Activated naive CD8-positive, alpha-beta T cell (primary cell): ENCODE measurements at regions not wholly inside any gene's neighbourhood (a gene's known extent, or its start where the extent isn't known, plus 50 kb on each side); places are given as distances from the start of the nearest gene placed in this dataset.
"Not testable (repeated sequence)": the region's sequence is repeated elsewhere in the genome, so short reads cannot be mapped to it uniquely, and the experiment has no call there.

Experiments used
- H3K27ac Mint-ChIP-seq: one replicate; pipeline ENCODE4 v1.8.0; 2021; ENCODE audit warnings: mixed read lengths
- H3K27me3 Mint-ChIP-seq: one replicate; pipeline ENCODE4 v1.8.0; 2021; ENCODE audit warnings: mixed read lengths
- H3K36me3 Mint-ChIP-seq: one replicate; pipeline ENCODE4 v1.8.0; 2021; ENCODE audit warnings: mixed read lengths
- H3K4me1 Mint-ChIP-seq: one replicate; pipeline ENCODE4 v1.8.0; 2021; ENCODE audit warnings: low read depth, mixed read lengths
- H3K4me3 Mint-ChIP-seq: one replicate; pipeline ENCODE4 v1.8.0; 2021; ENCODE audit warnings: mild to moderate bottlenecking, mixed read lengths
- H3K9me3 Mint-ChIP-seq: one replicate; pipeline ENCODE4 v1.8.0; 2021; ENCODE audit warnings: low read depth, mixed read lengths

DNA sequence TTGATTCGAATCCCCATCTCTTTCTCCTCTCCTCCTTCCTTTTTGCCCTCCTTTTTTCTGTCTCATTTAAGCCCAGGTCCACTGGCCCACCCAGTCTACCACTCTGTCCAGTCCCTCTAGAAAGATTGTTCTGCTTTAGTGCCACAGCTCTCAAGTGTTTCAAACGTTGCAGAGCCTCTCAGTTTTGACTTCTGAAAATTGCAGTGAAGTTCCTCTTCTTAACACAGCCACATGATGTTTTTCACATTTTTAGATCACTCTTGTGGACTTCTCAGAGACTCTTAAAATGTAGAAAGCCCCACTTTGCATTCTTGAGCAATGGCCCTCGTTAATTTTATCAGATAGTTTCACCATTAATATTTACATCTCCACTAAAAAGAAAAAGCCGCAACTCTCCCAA lies 253.1 kb downstream of the HAPSTR1 start:
- Mint-ChIP-seq H3K4me3 (no peak overlapping the region), H3K27me3 (peaks cover 3% of the 10 kb centered on the region), H3K9me3 (peaks cover 10% of the 10 kb centered on the region), H3K4me1 (no peaks in the 10 kb centered on the region), H3K27ac (no peak overlapping the region), H3K36me3 (no peaks in the 10 kb centered on the region)

DNA sequence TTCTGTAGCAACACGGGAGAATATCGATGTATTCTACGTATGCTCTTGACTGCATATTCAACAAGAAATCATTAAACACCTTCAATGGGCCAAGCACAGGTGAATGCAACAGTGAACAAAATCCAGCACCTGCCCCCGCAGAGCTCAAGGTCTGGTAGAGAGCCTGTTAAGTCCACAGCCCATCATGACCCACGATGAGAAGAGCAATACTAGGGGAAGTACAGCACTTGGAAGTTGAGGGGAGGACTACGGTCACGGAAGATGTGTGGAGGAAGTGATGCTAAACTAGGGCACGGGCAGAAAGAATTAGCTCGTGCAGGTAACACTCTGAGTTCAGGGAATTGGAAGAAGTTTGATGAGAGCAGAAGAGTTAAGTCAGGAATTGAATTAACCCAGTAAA lies 253.6 kb downstream of the HAPSTR1 start:
- Mint-ChIP-seq H3K27me3 (peaks cover 3% of the 10 kb centered on the region), H3K36me3 (no peaks in the 10 kb centered on the region), H3K4me1 (no peaks in the 10 kb centered on the region), H3K4me3 (no peak overlapping the region), H3K27ac (no peak overlapping the region), H3K9me3 (peaks cover 12% of the 10 kb centered on the region)

DNA sequence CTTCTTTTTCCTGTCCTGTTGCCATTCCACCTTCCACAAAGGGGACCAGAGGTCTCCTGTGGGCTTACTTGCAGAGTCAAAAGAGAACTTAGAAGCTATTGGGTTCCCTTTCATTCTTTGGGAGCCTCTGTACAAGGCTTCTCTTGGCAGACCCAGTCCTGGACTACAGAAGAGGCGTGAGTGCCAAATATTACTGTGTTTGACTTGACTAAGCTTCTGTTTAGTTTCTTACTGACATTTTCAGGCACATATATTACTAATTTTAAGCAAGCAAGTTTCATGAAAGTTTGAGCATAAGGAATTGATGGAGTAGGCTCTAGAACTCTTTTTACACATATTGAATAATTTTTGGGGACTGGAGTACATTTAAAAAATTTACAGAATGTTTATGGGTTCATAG lies 254.4 kb downstream of the HAPSTR1 start:
- Mint-ChIP-seq H3K36me3 (no peaks in the 10 kb centered on the region), H3K27me3 (peaks cover 3% of the 10 kb centered on the region), H3K4me1 (no peaks in the 10 kb centered on the region)

DNA sequence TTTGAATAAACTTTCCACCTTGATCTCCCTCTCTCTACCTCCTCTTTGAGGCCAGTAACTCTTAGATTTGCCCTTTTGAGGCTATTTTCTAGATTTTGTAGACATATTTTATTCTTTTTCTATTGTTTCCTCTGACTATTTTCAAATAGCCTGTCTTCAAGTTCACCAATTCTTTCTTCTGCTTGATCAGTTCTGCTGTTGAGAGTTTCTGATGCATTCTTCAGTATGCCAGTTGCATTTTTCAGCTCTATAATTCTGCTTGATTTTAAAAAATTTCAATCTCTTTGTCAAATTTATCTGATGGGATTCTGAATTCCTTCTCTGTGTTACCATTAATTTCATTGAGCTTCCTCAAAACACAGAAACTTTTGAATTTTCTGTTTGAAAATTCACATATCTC lies 257.5 kb downstream of the HAPSTR1 start:
- Mint-ChIP-seq H3K27me3 (no peaks in the 10 kb centered on the region), H3K9me3 (peaks cover 12% of the 10 kb centered on the region), H3K27ac (no peak overlapping the region), H3K4me3 (no peak overlapping the region), H3K36me3 (no peaks in the 10 kb centered on the region), H3K4me1 (no peaks in the 10 kb centered on the region)

More for the DNA sequence above, 254.4 kb downstream of the HAPSTR1 start:
- no peak overlapping the region for H3K27ac Mint-ChIP-seq
- H3K4me3 Mint-ChIP-seq, result no peak overlapping the region
- peaks cover 12% of the 10 kb centered on the region for H3K9me3 Mint-ChIP-seq

DNA sequence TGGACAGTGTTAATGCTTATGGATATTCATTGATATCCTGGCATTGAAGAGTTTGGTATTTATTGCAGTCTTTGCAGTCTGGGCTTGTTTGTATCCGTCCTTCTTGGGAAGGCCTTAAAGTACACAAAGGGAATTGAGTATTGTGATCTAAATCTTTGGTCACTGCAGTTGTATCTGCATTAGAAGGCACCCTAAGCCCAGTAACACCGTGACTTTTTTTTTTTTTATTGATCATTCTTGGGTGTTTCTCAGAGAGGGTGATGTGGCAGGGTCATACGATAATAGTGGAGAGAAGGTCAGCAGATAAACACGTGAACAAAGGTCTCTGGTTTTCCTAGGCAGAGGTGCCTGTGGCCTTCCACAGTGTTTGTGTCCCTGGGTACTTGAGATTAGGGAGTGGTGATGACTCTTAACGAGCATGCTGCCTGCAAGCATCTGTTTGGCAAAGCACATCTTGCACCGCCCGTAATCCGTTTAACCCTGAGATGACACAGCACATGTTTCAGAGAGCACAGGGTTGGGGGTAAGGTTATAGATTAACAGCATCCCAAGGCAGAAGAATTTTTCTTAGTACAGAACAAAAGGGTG lies 258.0 kb downstream of the HAPSTR1 start:
- H3K4me1 Mint-ChIP-seq, H3K36me3 Mint-ChIP-seq, H3K27me3 Mint-ChIP-seq, H3K27ac Mint-ChIP-seq, H3K4me3 Mint-ChIP-seq: not testable (repeated sequence)
- peaks cover 12% of the 10 kb centered on the region for H3K9me3 Mint-ChIP-seq

DNA sequence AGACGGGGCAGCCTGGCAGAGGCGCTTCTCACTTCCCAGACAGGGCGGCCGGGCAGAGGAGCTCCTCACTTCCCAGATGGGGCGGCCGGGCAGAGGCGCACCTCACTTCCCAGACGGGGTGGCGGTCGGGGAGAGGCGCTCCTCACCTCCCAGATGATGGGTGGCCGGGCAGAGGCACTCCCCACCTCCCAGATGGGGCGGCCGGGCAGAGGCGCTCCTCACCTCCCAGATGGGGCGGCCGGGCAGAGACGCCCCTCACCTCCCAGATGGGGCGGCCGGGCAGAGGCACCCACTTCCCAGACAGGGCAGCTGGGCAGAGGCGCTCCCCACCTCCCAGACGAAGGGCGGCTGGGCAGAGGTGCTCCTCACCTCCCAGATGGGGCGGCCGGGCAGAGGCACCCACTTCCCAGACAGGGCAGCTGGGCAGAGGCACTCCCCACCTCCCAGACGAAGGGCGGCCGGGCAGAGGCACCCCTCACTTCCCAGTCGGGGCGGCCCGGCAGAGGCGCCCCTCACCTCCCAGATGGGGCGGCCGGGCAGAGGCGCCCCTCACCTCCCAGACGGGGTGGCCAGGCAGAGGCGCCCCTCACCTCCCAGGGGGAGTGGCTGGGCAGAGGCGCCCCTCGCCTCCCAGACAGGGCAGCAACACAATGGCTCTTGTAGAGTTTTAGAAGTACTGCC lies 258.8 kb downstream of the HAPSTR1 start:
- H3K4me1 Mint-ChIP-seq, H3K27ac Mint-ChIP-seq, H3K27me3 Mint-ChIP-seq, H3K4me3 Mint-ChIP-seq, H3K36me3 Mint-ChIP-seq: not testable (repeated sequence)
- H3K9me3 Mint-ChIP-seq, result peaks cover 13% of the 10 kb centered on the region

DNA sequence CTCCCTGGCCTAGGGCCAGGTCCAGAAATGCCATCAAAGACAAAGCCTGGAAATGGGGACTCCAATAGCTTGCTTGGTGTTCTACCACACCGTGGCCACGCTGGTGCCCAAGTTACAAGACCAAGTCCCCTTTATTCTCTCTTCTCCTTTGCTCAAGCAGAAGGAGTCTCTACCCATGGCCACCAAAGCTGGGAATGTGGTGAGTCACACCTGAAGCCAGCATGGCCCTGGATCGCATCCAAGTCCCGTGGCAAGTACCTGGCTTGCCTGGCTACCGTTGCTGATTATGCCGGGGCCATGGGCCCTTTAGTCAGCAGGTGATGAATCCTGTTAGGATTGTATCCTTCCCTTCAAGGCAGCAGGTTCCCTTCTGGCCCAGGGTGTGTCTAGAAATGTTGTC lies 260.0 kb downstream of the HAPSTR1 start:
- H3K9me3 Mint-ChIP-seq, result peaks cover 23% of the 10 kb centered on the region
- no peak overlapping the region for H3K4me3 Mint-ChIP-seq
- H3K4me1 Mint-ChIP-seq, result no peaks in the 10 kb centered on the region
- no peaks in the 10 kb centered on the region for H3K36me3 Mint-ChIP-seq
- no peaks in the 10 kb centered on the region for H3K27me3 Mint-ChIP-seq
- no peak overlapping the region for H3K27ac Mint-ChIP-seq

DNA sequence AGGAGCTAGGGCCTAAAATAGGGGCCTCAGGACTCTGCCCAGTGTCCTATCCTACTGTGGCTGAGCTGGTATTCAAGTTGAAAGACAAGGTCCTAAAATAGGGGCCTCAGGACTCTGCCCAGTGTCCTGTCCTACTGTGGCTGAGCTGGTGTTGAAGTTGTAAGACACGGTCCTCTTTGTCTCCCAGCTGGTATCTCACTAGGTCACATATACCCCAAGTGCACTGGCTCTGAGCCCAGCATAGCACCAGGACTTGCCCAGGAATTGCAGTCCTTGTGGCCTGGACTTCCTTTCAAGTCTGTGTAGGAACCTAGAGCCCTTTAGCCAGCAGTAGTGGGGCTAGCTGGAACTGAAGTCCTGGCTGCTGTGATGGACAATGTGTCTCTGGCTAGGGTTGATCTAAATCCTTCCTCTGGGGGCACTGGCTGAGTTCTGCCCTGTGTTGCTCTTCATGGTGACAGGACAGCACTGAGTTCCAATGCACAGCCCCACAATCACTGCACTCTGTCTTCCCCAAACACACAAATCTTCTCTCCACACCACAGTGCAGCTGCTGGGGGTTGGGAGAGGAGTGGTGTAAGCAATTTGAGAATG lies 260.5 kb downstream of the HAPSTR1 start:
- peaks cover 24% of the 10 kb centered on the region for H3K9me3 Mint-ChIP-seq
- H3K4me1 Mint-ChIP-seq, result no peaks in the 10 kb centered on the region
- H3K27me3 Mint-ChIP-seq, result no peaks in the 10 kb centered on the region
- no peaks in the 10 kb centered on the region for H3K36me3 Mint-ChIP-seq
- H3K4me3 Mint-ChIP-seq, result no peak overlapping the region
- H3K27ac Mint-ChIP-seq, result no peak overlapping the region

DNA sequence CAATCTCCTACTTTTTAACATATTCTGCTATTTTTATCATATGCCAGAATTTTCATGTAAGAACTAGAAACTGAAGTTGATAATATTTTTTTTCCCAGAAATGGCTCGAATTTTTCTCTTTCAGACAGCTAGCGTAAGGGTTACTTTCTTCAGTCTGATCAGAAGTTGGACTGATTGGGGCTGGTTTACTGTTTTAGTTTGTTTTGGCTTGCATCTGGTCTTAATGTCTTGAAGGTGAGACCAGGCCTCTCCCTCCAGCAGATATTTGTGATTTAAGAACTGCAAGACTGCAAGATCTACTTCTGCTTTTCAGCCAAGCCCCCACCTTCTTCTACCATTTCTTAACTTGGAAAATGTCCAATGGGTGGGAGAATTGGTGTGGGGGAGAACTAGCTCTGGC lies 266.4 kb downstream of the HAPSTR1 start:
- Mint-ChIP-seq H3K27me3 (peaks cover 2% of the 10 kb centered on the region), H3K36me3 (no peaks in the 10 kb centered on the region), H3K4me1 (no peaks in the 10 kb centered on the region), H3K27ac (no peak overlapping the region), H3K9me3 (peaks cover 21% of the 10 kb centered on the region), H3K4me3 (no peak overlapping the region)

DNA sequence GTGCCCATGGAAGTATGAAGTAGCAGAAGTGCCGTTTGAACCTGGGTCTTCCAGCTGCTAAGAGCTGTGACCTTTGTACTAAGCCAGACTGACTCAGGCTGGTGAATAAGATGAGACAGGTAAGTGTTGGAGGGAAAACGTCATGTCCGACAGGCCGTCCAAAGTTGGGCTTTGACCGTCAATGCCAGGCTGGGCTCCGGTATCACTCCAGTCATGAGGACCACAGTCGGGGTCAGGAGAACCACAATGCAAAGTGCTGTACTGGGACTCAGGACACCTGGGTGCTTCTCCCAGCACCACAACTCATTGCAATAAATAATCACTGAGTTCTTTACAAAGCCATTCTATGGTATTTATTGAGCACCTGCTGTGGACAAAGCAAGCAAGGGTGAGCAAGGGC lies 268.6 kb downstream of the HAPSTR1 start:
- H3K4me1 Mint-ChIP-seq, result no peaks in the 10 kb centered on the region
- H3K36me3 Mint-ChIP-seq, result no peaks in the 10 kb centered on the region
- H3K27me3 Mint-ChIP-seq, result peaks cover 5% of the 10 kb centered on the region
- no peak overlapping the region for H3K27ac Mint-ChIP-seq
- no peak overlapping the region for H3K4me3 Mint-ChIP-seq
- H3K9me3 Mint-ChIP-seq, result peaks cover 21% of the 10 kb centered on the region

DNA sequence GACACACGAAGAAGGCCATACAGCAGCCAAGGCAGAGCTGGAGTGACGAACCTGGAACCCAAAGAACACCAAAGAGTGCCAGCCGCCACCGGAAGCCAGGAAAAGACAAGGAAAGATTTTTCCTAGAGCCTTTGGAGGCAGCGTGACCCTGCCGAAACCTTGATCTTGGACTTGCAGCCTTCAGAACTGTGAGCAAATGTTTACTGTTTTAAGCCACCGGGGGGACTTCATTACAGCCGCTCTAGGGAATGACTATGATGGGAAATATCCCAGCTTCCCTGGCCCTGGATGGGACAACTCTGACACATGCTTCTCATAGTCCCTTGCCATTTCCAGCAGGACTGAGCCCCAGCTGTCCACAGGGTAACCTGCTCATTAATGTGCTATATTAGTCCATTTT lies 270.6 kb downstream of the HAPSTR1 start:
- Mint-ChIP-seq H3K27me3 (peaks cover 7% of the 10 kb centered on the region), H3K9me3 (peaks cover 8% of the 10 kb centered on the region), H3K4me1 (no peaks in the 10 kb centered on the region), H3K4me3 (no peak overlapping the region), H3K27ac (no peak overlapping the region), H3K36me3 (no peaks in the 10 kb centered on the region)

DNA sequence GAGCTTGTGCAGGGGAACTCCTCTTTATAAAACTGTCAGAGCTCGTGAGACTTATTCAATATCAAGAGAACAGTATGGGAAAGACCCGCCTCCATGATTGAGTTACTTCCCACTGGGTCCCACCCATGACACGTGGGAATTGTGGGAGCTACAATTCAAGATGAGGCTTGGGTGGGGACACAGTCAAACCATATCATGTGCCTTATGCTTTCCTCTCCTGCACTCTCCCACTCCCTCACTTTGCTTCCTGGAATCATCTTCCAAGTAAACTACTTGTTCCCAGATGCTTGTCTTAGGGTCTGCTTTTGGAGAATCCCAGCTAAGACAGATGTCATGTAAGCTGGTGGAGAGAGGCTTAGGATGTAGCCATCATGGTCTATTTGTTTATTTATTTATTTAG lies 271.2 kb downstream of the HAPSTR1 start:
- no peaks in the 10 kb centered on the region for H3K36me3 Mint-ChIP-seq
- no peaks in the 10 kb centered on the region for H3K4me1 Mint-ChIP-seq
- H3K9me3 Mint-ChIP-seq, result peaks cover 6% of the 10 kb centered on the region
- H3K27ac Mint-ChIP-seq, result no peak overlapping the region
- peaks cover 7% of the 10 kb centered on the region for H3K27me3 Mint-ChIP-seq
- H3K4me3 Mint-ChIP-seq, result no peak overlapping the region

DNA sequence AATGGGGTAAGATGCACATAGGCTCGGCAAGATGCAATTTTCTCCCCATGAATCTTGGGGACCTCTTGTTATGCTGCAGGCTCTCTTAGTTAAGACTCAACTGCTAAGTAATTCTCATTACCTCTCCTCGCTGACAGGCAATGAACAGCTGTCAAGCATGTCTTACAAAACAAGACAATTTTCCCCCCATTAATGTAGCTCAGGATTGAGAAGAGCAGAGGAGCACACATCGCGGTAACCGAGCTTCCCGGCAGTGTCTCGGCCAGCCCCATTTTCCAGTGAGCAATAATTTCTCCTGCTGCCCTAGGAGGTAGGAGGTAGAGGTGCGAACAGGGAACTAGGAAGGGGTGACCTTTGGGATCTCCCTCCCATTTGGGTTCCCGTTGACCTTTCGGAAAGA lies 272.1 kb downstream of the HAPSTR1 start:
- Mint-ChIP-seq H3K4me3 (no peak overlapping the region), H3K4me1 (no peaks in the 10 kb centered on the region), H3K27ac (no peak overlapping the region), H3K9me3 (peaks cover 4% of the 10 kb centered on the region), H3K36me3 (no peaks in the 10 kb centered on the region), H3K27me3 (peaks cover 7% of the 10 kb centered on the region)

DNA sequence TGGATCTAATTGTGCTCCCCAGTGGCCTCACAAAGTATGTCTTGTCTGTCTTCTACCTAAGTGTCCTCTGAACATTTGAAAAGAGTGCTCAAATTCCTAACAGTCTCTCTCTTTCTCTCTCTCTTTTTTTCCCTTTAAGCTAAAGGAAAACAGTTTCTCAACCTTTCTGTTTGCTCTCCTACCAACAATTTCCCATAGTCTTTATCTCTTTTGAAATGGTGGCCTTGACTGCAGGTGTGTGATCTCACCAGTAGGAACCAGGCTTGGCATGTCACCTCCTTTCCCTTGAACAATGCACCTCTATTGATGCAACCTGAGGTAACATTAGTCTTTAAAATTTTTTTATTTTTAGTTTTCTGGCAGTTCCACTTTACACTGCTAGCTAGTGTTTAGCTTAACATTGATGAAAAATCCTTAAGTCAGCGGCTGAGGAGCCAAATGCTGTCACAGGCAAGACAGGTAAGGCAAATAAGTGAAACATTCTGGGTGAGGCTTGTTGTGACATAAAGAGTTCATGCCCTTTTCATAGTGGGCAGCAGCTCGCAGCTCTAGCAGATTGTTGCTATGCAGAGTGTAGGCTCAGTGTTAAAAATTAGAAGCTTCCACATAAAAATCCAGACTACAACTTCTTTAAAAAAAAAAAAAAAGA lies 273.4 kb downstream of the HAPSTR1 start:
- Mint-ChIP-seq H3K9me3 (peaks cover 4% of the 10 kb centered on the region), H3K4me1 (no peaks in the 10 kb centered on the region), H3K27me3 (peaks cover 5% of the 10 kb centered on the region), H3K27ac (no peak overlapping the region), H3K36me3 (no peaks in the 10 kb centered on the region), H3K4me3 (no peak overlapping the region)

DNA sequence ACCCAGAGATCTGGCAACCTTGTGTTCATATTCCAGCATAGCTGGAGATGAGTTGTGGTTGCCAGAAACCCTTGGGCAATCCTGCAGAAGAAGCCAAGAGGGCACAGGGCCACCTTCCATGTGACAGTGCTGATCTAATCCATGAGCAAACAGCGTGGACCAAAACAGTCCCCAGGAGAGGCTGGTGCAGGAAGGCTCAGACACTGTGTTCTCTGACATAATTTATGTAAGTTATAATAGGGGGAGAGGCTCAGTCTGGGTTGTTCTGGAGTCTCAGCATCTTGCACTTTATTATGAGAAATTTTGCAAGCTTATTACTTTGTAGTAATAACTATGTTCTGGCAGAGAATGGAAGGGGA lies 273.9 kb downstream of the HAPSTR1 start:
- Mint-ChIP-seq H3K27ac (no peak overlapping the region), H3K9me3 (peaks cover 4% of the 10 kb centered on the region), H3K4me1 (no peaks in the 10 kb centered on the region), H3K36me3 (no peaks in the 10 kb centered on the region), H3K4me3 (no peak overlapping the region), H3K27me3 (peaks cover 5% of the 10 kb centered on the region)
